ENCODE measurements at regions not wholly inside any gene's neighbourhood (a gene's known extent, or its start where the extent isn't known, plus 50 kb on each side); places are given as distances from the start of the nearest gene placed in this dataset.

- 90 to 93% methylated on average over 1 of the region's 1 CpG for WGBS, 2 donors
- Histone ChIP-seq H3K4me3 (no peak overlapping the region), H3K27me3 (no peaks in the 10 kb centered on the region), H3K36me3 (ENCODE audit: low read depth, missing control alignments) (no peaks in the 10 kb centered on the region), H3K4me1 (no peaks in the 10 kb centered on the region), H3K9me3 (no peaks in the 10 kb centered on the region), H3K27ac (no peak overlapping the region)
- no peak for DNase-seq
- no peak for TF ChIP-seq POLR2A (IDR thresholded peaks at IDR 0.05)
- TF ChIP-seq, protein P1, sequence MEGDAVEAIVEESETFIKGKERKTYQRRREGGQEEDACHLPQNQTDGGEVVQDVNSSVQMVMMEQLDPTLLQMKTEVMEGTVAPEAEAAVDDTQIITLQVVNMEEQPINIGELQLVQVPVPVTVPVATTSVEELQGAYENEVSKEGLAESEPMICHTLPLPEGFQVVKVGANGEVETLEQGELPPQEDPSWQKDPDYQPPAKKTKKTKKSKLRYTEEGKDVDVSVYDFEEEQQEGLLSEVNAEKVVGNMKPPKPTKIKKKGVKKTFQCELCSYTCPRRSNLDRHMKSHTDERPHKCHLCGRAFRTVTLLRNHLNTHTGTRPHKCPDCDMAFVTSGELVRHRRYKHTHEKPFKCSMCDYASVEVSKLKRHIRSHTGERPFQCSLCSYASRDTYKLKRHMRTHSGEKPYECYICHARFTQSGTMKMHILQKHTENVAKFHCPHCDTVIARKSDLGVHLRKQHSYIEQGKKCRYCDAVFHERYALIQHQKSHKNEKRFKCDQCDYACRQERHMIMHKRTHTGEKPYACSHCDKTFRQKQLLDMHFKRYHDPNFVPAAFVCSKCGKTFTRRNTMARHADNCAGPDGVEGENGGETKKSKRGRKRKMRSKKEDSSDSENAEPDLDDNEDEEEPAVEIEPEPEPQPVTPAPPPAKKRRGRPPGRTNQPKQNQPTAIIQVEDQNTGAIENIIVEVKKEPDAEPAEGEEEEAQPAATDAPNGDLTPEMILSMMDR (IDR thresholded peaks at IDR 0.05): no peak
- intact Hi-C loops (cut with DNase I; ENCODE audit: low total_unique reads): no loop called here
Observed at GRCh38 chr5:143558048-143558447, 154.6 kb upstream of the NR3C1 start.

- Histone ChIP-seq H3K9me3 (no peaks in the 10 kb centered on the region), H3K4me1 (no peaks in the 10 kb centered on the region), H3K36me3 (ENCODE audit: low read depth, missing control alignments) (no peaks in the 10 kb centered on the region), H3K4me3 (no peak overlapping the region), H3K27me3 (no peaks in the 10 kb centered on the region), H3K27ac (no peak overlapping the region)
- WGBS, 2 donors: 43 to 47% methylated on average over 3 of the region's 3 CpGs
- intact Hi-C loops (cut with DNase I; ENCODE audit: low total_unique reads): no loop called here
- DNase-seq: no peak
- TF ChIP-seq POLR2A (IDR thresholded peaks at IDR 0.05): no peak
- TF ChIP-seq, protein P1 (IDR thresholded peaks at IDR 0.05): no peak
Observed at GRCh38 chr5:143557061-143557818, 153.8 kb upstream of the NR3C1 start.

DNA sequence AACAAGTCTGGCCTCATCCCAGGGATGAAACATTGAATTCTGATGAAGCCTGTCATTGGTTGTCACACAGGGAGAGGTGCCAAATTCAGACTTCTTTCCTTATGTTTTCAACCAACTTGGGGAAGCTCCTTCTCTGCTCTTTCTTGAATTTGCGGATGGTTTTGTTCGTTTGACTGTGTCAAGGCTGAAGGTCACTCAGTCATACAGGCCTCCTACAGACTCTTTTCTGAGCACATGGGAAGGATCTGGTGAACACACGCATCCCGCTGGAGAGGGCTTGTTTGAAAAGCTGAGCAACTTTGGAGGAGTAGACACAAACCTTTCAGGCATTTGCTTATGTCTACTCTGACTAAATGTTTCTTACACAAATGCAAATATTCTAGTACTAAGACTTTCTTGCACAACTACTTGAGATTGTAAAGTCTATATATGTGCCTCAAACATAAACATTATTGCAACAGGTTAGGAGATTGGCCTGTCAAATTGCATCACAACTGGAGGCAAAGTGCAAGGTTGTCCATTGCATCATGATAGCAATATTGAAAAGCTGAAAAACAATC is 151.5 kb upstream of the NR3C1 start:
- H3K27me3 ChIP-seq: no peaks in the 10 kb centered on the region
- H3K4me1 ChIP-seq: no peaks in the 10 kb centered on the region
- no peak overlapping the region for H3K27ac ChIP-seq
- DNase-seq: no peak
- no peaks in the 10 kb centered on the region for H3K9me3 ChIP-seq
- intact Hi-C loops (cut with DNase I; ENCODE audit: low total_unique reads): no loop called here
- H3K36me3 ChIP-seq (ENCODE audit: low read depth, missing control alignments): no peaks in the 10 kb centered on the region
- 61 to 62% methylated on average over 4 of the region's 4 CpGs for WGBS, 2 donors
- no peak for TF ChIP-seq POLR2A (IDR thresholded peaks at IDR 0.05)
- TF ChIP-seq, protein P1 (IDR thresholded peaks at IDR 0.05): no peak
- H3K4me3 ChIP-seq: no peak overlapping the region

GRCh38 chr5:143554187-143554717 is 150.8 kb upstream of the NR3C1 start:
- Histone ChIP-seq H3K27me3 (no peaks in the 10 kb centered on the region), H3K27ac (no peak overlapping the region), H3K9me3 (no peaks in the 10 kb centered on the region), H3K4me1 (no peaks in the 10 kb centered on the region), H3K4me3 (no peak overlapping the region), H3K36me3 (ENCODE audit: low read depth, missing control alignments) (no peaks in the 10 kb centered on the region)
- no peak for TF ChIP-seq POLR2A (IDR thresholded peaks at IDR 0.05)
- TF ChIP-seq, protein P1 (IDR thresholded peaks at IDR 0.05): no peak
- no peak for DNase-seq
- 76 to 93% methylated on average over 2 of the region's 2 CpGs for WGBS, 2 donors
- intact Hi-C loops (cut with DNase I; ENCODE audit: low total_unique reads): no loop called here
